ENCODE measurements at regions not wholly inside any gene's neighbourhood (a gene's known extent, or its start where the extent isn't known, plus 50 kb on each side); places are given as distances from the start of the nearest gene placed in this dataset.
A peak's percentile ranks its signal among the peaks of the same experiment; 100 is the strongest.

DNA sequence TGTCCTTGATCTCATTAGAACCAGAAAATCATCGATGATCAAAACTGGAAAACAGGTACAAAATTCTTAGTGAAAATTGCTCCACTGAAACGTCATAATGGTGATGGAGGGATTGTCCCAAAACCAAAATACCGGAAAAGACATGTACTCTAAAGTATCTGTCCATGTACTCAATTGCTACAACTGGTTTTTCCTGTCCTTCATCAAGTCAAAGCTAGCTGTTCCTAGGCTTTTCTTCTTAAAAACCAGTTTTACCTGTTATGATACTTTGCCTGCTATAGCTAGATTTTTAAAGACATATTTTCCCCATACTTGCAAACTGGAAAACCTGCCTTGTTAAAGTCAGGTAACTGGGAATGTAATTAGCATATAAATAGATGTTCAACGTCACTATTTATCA, 50.5 kb upstream of the LRRC1 start:
- intact Hi-C loops (cut with micrococcal nuclease; ENCODE audit: unreplicated experiment), result no loop called here
- Histone ChIP-seq H3K27me3 (replicated peaks; ENCODE audit: insufficient read depth, low read depth, low read length, poor library complexity) (no peaks in the 10 kb centered on the region), H3K36me3 (ENCODE audit: insufficient read depth, low read length, poor library complexity, severe bottlenecking) (no peaks in the 10 kb centered on the region), H3K4me1 (ENCODE audit: insufficient read depth, low read length, poor library complexity, severe bottlenecking) (no peaks in the 10 kb centered on the region), H3K9me3 (ENCODE audit: low read depth, low read length, poor library complexity, severe bottlenecking) (no peaks in the 10 kb centered on the region), H3K27ac (ENCODE audit: low read depth, low read length, poor library complexity, severe bottlenecking) (no peak overlapping the region), H3K4me3 (ENCODE audit: low read depth, low read length, poor library complexity, severe bottlenecking) (no peak overlapping the region)
- POLR2A ChIA-PET (ENCODE audit: low non-redundant PET), result no interaction called here
- DNase-seq (ENCODE audit: low spot score), result no peak
- CTCF ChIA-PET, result interaction anchor here (1.0 kb wide), 1 partner anchor 9 kb away, joined by 4 read pairs; no protein-coding TSS in a partner anchor
- BruUV-seq (replicated peaks), result no TSS peak
- TF ChIP-seq EZH2 (IDR thresholded peaks at IDR 0.05; ENCODE audit: borderline replicate concordance, low read depth, low read length, poor library complexity, severe bottlenecking), result no peak
- TF ChIP-seq, protein P1, sequence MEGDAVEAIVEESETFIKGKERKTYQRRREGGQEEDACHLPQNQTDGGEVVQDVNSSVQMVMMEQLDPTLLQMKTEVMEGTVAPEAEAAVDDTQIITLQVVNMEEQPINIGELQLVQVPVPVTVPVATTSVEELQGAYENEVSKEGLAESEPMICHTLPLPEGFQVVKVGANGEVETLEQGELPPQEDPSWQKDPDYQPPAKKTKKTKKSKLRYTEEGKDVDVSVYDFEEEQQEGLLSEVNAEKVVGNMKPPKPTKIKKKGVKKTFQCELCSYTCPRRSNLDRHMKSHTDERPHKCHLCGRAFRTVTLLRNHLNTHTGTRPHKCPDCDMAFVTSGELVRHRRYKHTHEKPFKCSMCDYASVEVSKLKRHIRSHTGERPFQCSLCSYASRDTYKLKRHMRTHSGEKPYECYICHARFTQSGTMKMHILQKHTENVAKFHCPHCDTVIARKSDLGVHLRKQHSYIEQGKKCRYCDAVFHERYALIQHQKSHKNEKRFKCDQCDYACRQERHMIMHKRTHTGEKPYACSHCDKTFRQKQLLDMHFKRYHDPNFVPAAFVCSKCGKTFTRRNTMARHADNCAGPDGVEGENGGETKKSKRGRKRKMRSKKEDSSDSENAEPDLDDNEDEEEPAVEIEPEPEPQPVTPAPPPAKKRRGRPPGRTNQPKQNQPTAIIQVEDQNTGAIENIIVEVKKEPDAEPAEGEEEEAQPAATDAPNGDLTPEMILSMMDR (conservative IDR thresholded peaks at IDR 0.05; ENCODE audit: low read depth, low read length), result no peak

GRCh38 chr6:53741034-53741823, 53.6 kb upstream of the LRRC1 start:
- no TSS peak for BruUV-seq (replicated peaks)
- POLR2A ChIA-PET (ENCODE audit: low non-redundant PET), result no interaction called here

DNA sequence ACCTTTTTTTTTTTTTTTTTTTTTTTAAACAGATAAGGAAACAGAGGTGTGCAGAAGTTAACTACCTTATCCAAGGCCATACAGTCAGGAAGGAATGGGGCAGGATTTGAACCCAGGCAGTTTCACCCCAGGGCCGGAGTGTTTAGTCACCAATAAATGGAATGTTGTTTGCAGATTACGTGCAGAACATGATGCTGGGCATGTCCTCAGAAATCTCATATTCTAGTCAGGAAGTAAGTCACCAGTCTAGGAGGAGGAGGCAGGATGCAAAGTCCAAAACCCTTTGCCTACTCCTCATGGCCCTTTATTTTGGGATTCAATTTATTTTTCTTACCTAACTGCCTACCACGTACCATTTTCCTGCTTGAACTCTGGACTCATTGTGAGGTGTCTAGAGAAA, 57.1 kb upstream of the LRRC1 start:
- ChIA-PET CTCF (no interaction called here), POLR2A (ENCODE audit: low non-redundant PET) (no interaction called here)
- Histone ChIP-seq H3K36me3 (ENCODE audit: insufficient read depth, low read length, poor library complexity, severe bottlenecking) (no peaks in the 10 kb centered on the region), H3K27me3 (replicated peaks; ENCODE audit: insufficient read depth, low read depth, low read length, poor library complexity) (no peaks in the 10 kb centered on the region), H3K9me3 (ENCODE audit: low read depth, low read length, poor library complexity, severe bottlenecking) (no peaks in the 10 kb centered on the region), H3K4me3 (ENCODE audit: low read depth, low read length, poor library complexity, severe bottlenecking) (no peak overlapping the region), H3K27ac (ENCODE audit: low read depth, low read length, poor library complexity, severe bottlenecking) (no peak overlapping the region), H3K4me1 (ENCODE audit: insufficient read depth, low read length, poor library complexity, severe bottlenecking) (no peaks in the 10 kb centered on the region)
- TF ChIP-seq, protein P1 (conservative IDR thresholded peaks at IDR 0.05; ENCODE audit: low read depth, low read length), result no peak
- no peak for TF ChIP-seq EZH2 (IDR thresholded peaks at IDR 0.05; ENCODE audit: borderline replicate concordance, low read depth, low read length, poor library complexity, severe bottlenecking)
- DNase-seq (ENCODE audit: low spot score), result no peak
- intact Hi-C loops (cut with micrococcal nuclease; ENCODE audit: unreplicated experiment), result no loop called here
- BruUV-seq (replicated peaks), result no TSS peak

More at GRCh38 chr6:53741034-53741823, 53.6 kb upstream of the LRRC1 start:
- Histone ChIP-seq H3K4me1 (ENCODE audit: insufficient read depth, low read length, poor library complexity, severe bottlenecking) (no peaks in the 10 kb centered on the region), H3K4me3 (ENCODE audit: low read depth, low read length, poor library complexity, severe bottlenecking) (no peak overlapping the region), H3K27ac (ENCODE audit: low read depth, low read length, poor library complexity, severe bottlenecking) (no peak overlapping the region), H3K9me3 (ENCODE audit: low read depth, low read length, poor library complexity, severe bottlenecking) (no peaks in the 10 kb centered on the region), H3K27me3 (replicated peaks; ENCODE audit: insufficient read depth, low read depth, low read length, poor library complexity) (no peaks in the 10 kb centered on the region), H3K36me3 (ENCODE audit: insufficient read depth, low read length, poor library complexity, severe bottlenecking) (no peaks in the 10 kb centered on the region)
- intact Hi-C loops (cut with micrococcal nuclease; ENCODE audit: unreplicated experiment), result no loop called here
- DNase-seq (ENCODE audit: low spot score), result peak; percentile 19
- no peak for TF ChIP-seq EZH2 (IDR thresholded peaks at IDR 0.05; ENCODE audit: borderline replicate concordance, low read depth, low read length, poor library complexity, severe bottlenecking)
- TF ChIP-seq, protein P1 (conservative IDR thresholded peaks at IDR 0.05; ENCODE audit: low read depth, low read length), result no peak
- CTCF ChIA-PET, result no interaction called here
